IPS-15b (cell line): ENCODE measurements at regions not wholly inside any gene's neighbourhood (a gene's known extent, or its start where the extent isn't known, plus 50 kb on each side); places are given as distances from the start of the nearest gene placed in this dataset.

ENCODE experiments used
- H3K27me3 ChIP-seq: one replicate; pipeline ENCODE4 v1.6.1; 2013; ENCODE audit warnings: low read length; ENCODE audit not compliant: control insufficient read depth, insufficient read depth
- H3K36me3 ChIP-seq: one replicate; pipeline ENCODE4 v1.6.1; 2013; ENCODE audit warnings: low read length; ENCODE audit not compliant: control insufficient read depth, insufficient read depth
- H3K4me1 ChIP-seq: one replicate; pipeline ENCODE4 v1.6.1; 2013; ENCODE audit warnings: mild to moderate bottlenecking, low read length; ENCODE audit not compliant: control insufficient read depth, insufficient read depth
- H3K4me3 ChIP-seq: one replicate; pipeline ENCODE4 v1.5.1; 2013; ENCODE audit warnings: low read depth, low read length
- H3K9ac ChIP-seq: one replicate; pipeline ENCODE4 v1.6.1; 2013; ENCODE audit warnings: low read depth, mild to moderate bottlenecking, low read length
- H3K9me3 ChIP-seq: one replicate; pipeline ENCODE4 v1.6.1; 2013; ENCODE audit warnings: mild to moderate bottlenecking, low read length; ENCODE audit not compliant: control insufficient read depth, insufficient read depth

DNA sequence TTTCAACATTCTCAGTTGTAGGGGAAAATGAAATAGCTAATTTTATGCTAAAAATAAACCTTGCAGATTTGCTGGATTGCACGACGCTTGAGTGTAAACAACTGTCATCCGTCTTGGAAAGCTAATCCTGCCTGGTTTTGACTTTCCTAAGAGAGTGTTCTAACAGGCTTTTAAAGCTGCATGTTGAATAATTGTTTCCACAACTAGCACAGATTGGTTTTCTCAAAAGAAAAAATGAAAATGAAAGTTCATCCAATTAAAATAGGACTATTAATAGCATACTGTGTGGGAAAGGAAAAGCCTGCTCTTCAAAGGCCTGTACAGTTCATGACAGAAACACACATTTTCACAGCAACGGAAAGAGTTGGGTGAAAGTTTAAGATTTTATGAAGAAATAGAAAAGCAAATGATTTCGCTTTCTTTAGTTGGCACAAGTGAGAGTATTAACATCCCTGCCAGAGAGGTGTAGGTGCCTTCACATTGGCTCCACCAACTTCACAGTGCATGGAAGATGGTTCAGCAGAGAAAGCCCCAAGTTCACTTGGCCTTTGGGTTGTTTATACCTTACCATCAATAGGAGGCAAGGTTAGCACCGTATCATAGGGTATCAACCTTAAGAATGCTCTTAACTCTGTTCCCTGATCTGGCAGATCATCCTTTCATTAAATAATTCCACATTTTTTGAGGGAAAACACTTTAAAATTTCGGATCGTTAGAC lies 140.0 kb upstream of the GUCY1A1 start:
- H3K36me3 ChIP-seq, result no peaks in the 10 kb centered on the region

DNA sequence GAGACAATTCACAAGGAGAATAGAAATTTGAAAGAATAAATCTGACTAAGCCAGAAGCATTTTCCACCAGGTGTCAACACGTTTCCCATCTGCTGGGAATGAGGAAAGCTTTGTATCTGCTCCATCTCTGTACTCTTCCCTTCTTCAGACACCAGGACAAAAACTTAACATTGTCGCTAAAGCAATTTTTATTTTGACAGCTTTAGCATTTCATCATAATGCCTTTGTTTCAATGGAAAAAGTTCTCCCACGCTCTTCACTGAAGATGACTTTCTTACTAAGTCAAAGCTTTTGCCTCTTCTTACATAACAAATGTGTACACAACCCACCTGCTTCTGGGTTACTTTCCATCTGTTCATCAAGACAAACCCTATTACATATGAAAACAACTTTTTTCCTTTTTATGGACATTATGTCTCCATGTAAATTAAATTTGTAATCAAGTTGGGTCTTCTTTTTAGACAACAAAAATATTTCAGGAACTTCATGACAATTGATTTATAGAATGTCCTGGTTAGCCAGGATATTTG lies 141.7 kb upstream of the GUCY1A1 start:
- Histone ChIP-seq H3K27me3 (no peaks in the 10 kb centered on the region), H3K4me3 (no peak overlapping the region), H3K4me1 (no peaks in the 10 kb centered on the region), H3K9ac (no peak overlapping the region), H3K9me3 (peaks cover 2% of the 10 kb centered on the region), H3K36me3 (no peaks in the 10 kb centered on the region)

More for the DNA sequence above, 140.0 kb upstream of the GUCY1A1 start:
- Histone ChIP-seq H3K9me3 (no peaks in the 10 kb centered on the region), H3K27me3 (no peaks in the 10 kb centered on the region), H3K4me1 (no peaks in the 10 kb centered on the region), H3K9ac (no peak overlapping the region), H3K4me3 (no peak overlapping the region)

DNA sequence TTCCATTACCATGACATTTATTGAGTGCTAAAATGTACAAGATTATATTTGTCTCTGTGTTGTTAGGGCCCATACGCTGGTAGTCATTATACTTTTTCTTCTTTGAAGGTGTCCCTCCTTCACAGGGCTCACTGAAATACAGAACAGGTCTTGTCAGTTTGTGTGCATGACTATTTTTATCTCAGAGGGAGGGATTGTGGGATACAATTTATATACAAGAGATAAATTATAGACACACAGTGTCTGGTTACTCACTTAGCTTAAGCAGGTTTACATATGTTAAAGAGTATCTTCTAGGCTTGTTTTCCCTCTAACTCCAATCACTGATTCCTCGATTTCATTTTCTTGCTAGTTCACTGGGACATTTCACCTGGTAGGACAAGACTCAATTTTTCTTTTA lies 143.3 kb upstream of the GUCY1A1 start:
- H3K9ac ChIP-seq, result no peak overlapping the region
- H3K9me3 ChIP-seq, result peaks cover 2% of the 10 kb centered on the region
- no peaks in the 10 kb centered on the region for H3K4me1 ChIP-seq
- no peaks in the 10 kb centered on the region for H3K27me3 ChIP-seq
- no peaks in the 10 kb centered on the region for H3K36me3 ChIP-seq
- H3K4me3 ChIP-seq, result no peak overlapping the region

DNA sequence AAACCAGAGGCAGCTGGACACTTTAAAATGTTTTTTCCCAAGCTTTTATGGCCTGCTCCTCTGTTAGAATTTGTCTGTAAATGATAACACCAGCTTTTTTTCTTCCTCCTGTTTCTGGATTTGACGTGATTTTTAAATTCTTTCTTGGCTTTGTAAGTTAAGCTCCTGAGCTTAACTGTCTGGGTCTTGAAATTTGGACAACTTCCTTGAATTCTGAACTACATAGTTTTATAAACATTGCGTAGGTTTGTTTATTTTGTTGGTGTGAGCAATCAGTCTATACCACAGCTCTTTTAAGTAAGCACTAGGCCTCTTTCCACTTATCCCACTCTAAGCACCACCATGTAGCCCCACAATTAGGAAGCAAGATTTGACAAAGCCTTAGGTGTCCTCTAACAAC lies 144.4 kb upstream of the GUCY1A1 start:
- H3K9me3 ChIP-seq, result peaks cover 2% of the 10 kb centered on the region
- H3K4me3 ChIP-seq, result no peak overlapping the region
- H3K36me3 ChIP-seq, result no peaks in the 10 kb centered on the region
- no peaks in the 10 kb centered on the region for H3K4me1 ChIP-seq
- H3K27me3 ChIP-seq, result no peaks in the 10 kb centered on the region
- H3K9ac ChIP-seq, result no peak overlapping the region

DNA sequence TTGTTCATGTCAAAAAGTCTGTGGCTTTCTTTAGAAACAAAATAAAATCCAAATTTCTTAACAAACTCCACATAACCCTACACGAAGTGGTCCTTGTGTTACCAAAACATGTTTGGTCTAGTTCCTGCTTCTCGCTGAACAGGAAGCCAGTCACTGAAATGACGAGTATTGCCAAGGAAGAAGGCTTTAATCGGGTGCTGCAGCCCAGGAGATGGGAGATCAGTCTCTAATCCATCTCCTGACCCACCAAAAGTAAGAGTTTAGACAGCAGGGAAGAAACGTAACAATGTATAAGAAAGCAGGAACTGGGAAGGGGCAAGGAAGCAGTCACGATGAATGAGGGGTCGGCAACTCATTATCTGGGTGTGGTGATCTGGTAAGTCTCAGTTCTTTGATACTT lies 144.6 kb upstream of the MAP9 start:
- H3K36me3 ChIP-seq, result no peaks in the 10 kb centered on the region
- H3K4me3 ChIP-seq, result no peak overlapping the region
- no peaks in the 10 kb centered on the region for H3K4me1 ChIP-seq
- no peaks in the 10 kb centered on the region for H3K27me3 ChIP-seq
- peaks cover 2% of the 10 kb centered on the region for H3K9me3 ChIP-seq
- H3K9ac ChIP-seq, result no peak overlapping the region

DNA sequence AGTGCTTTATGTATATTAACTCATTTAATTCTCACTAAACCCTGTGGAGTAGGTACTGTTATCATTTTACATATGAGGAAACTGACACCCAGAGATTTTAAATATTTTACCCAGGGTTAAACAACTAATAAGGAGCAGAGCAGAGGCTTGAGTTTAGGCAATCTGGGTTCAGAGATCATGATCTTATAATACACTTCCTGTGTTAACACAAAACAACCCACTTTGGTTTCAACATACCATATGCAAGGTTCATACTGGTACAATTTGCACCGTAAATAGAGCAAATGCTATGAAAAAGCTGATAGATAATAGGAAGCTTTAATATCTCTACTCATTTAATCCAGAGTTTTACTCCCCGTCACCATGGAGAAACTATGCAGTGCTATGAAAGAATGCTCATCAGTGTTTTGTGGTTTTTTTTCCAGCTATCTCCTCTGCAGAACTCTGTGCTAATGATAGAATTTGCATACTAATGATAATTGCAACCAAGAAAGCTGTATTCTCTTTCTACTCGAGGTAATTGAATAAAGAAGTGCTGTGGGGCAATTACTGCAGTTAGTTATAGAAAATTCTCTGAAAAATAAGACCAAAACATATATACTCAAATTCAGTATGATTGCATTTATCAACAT lies 138.8 kb upstream of the MAP9 start:
- Histone ChIP-seq H3K4me1 (no peaks in the 10 kb centered on the region), H3K27me3 (no peaks in the 10 kb centered on the region), H3K4me3 (no peak overlapping the region), H3K9ac (no peak overlapping the region), H3K9me3 (no peaks in the 10 kb centered on the region), H3K36me3 (no peaks in the 10 kb centered on the region)

DNA sequence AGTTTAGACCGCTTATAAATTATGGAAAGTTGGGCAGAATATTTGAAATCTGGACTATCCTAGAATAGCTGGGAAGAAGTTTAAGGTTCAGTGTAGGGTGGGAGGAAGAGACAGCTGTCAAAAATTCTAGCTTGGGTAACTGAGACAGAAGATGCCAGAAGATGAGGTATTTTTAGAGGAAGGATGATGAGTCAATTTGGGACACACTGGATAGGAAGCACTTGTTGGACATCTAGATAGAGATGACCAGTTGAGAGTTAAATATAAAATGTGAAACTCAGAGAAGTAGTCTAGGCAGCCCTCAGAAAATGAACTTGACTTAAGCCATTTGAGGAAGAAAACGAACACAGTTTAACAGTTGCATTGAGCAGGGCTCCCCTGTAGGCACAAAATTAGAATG lies 137.9 kb upstream of the MAP9 start:
- no peaks in the 10 kb centered on the region for H3K4me1 ChIP-seq
- H3K36me3 ChIP-seq, result no peaks in the 10 kb centered on the region
- H3K9me3 ChIP-seq, result no peaks in the 10 kb centered on the region
- H3K9ac ChIP-seq, result no peak overlapping the region
- no peaks in the 10 kb centered on the region for H3K27me3 ChIP-seq
- H3K4me3 ChIP-seq, result no peak overlapping the region

DNA sequence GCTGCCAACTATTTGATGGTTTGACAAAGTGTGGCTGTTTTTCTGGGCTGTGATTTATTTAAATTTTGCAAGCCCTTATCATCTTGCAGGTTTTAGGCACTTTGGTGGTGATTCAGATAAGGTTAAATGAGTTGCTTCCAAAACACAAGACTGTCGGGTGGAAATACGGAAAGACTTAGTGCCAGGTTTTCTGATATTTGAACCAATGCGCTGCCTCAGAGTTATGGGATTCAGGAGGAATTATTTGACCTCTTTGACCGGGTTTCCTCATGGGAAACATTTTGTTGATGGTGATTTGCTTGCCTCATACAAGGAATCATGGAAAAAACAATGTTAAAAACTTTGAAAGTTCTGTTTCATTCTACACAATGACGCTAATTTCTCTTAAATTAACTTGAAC lies 136.1 kb upstream of the MAP9 start:
- Histone ChIP-seq H3K4me3 (no peak overlapping the region), H3K36me3 (no peaks in the 10 kb centered on the region), H3K9me3 (no peaks in the 10 kb centered on the region), H3K9ac (no peak overlapping the region), H3K4me1 (no peaks in the 10 kb centered on the region), H3K27me3 (no peaks in the 10 kb centered on the region)

DNA sequence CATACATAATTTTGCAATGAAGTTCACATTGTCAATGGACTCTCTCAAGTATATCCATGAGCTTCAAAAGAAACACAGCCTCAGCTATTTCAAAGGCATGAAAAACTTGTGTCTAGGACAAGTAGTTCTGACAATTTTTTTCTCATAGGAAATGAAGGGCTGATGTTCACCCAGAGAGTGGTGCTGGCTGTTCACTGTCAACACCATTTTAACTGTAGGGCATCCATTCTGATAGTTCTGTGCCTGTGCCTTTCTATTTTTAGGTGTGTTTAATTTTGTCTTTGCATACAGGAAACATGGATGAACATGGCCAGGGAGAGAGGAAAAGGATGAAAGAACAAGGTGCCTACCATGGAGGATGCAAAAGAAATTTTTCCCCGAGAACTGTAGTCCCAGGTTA lies 135.3 kb upstream of the MAP9 start:
- H3K4me3 ChIP-seq, result no peak overlapping the region
- H3K9ac ChIP-seq, result no peak overlapping the region
- no peaks in the 10 kb centered on the region for H3K27me3 ChIP-seq
- no peaks in the 10 kb centered on the region for H3K4me1 ChIP-seq
- no peaks in the 10 kb centered on the region for H3K36me3 ChIP-seq
- H3K9me3 ChIP-seq, result no peaks in the 10 kb centered on the region

DNA sequence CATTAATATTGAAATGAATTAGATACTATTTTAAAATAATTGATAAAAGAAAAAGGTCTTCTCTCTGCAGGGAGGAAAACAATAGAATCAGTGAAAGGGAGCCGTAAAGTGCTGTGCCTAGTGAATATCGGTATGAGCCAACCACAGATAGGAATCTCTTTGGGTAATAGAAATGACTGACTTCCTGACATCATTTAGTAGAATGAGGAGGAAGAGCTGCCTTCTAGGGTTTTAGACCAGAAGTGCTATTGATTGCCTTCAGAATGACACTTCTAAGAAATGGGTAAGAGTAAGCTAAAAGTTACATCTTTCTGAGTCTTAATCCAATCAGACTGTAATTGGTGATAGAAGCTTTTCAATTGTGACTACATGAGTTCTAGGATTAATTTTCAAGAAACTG lies 134.0 kb upstream of the MAP9 start:
- Histone ChIP-seq H3K4me3 (no peak overlapping the region), H3K27me3 (no peaks in the 10 kb centered on the region), H3K4me1 (peaks cover under 1% of the 10 kb centered on the region), H3K36me3 (no peaks in the 10 kb centered on the region), H3K9me3 (no peaks in the 10 kb centered on the region), H3K9ac (no peak overlapping the region)

DNA sequence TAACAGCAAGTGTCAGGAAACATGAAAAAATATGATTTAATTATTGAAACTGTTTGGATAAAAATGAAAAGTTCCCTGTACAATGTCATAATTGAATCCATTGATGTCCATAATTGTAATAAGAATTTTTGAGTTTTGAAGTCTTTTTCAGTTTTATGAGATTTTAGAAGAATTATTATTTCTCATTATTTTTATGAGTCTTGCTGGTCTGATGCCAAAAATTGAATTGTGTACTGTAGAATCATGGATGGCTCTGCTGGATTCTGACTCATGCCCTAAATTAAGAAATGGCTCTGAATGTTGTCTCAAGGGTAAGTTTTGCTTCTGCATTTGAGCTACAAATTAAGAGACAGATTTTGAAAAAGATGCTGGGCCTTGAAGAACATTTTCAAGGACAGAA lies 132.8 kb upstream of the MAP9 start:
- no peaks in the 10 kb centered on the region for H3K36me3 ChIP-seq
- no peaks in the 10 kb centered on the region for H3K9me3 ChIP-seq
- no peaks in the 10 kb centered on the region for H3K27me3 ChIP-seq
- peaks cover 2% of the 10 kb centered on the region for H3K4me1 ChIP-seq
- no peak overlapping the region for H3K9ac ChIP-seq
- H3K4me3 ChIP-seq, result no peak overlapping the region

DNA sequence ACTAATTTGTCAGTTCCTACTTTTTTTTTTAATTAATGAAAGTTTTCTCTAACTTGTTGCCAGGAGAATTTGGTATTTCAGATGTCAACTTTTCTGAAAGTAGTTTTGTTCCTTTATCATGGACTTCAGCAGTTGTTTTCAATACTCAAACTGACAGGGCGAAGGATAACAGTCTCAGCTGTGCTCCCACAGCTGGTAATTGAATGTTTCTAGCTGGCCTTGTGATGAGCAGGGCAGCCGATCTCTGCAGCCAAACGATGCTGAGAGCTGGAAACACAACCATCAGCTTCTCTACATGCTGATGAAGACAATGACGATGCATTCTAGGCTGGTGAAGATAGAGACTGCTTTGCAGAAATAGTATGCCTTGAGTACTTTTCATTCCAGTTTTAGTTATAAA lies 130.0 kb upstream of the MAP9 start:
- Histone ChIP-seq H3K4me1 (peaks cover 2% of the 10 kb centered on the region), H3K27me3 (no peaks in the 10 kb centered on the region), H3K36me3 (no peaks in the 10 kb centered on the region), H3K9ac (no peak overlapping the region), H3K9me3 (no peaks in the 10 kb centered on the region), H3K4me3 (no peak overlapping the region)
